ENCODE measurements at regions not wholly inside any gene's neighbourhood (a gene's known extent, or its start where the extent isn't known, plus 50 kb on each side); places are given as distances from the start of the nearest gene placed in this dataset.

- no peaks in the 10 kb centered on the region for H3K4me1 ChIP-seq
- no peaks in the 10 kb centered on the region for H3K27me3 ChIP-seq
- H3K27ac ChIP-seq (replicated peaks in 1 of 4), result no peak overlapping the region
- H3K9me3 ChIP-seq, result no peaks in the 10 kb centered on the region
- H3K36me3 ChIP-seq, result no peaks in the 10 kb centered on the region
- TF ChIP-seq EP300 (IDR thresholded peaks at IDR 0.05) (no peak), CTCF (IDR thresholded peaks at IDR 0.05) (no peak), POLR2AphosphoS5 (IDR thresholded peaks at IDR 0.05) (no peak), POLR2A (IDR thresholded peaks at IDR 0.05; ENCODE audit: low read depth) (no peak)
- 50% methylated on average over 3 of the region's 3 CpGs for WGBS
- intact Hi-C loops (cut with DNase I), result no loop called here
- no peak for DNase-seq (ENCODE audit: extremely low spot score)
- H3K4me3 ChIP-seq, result no peak overlapping the region
Observed at GRCh38 chr9:87233431-87233830, 264.2 kb upstream of the DAPK1 start.

DNA sequence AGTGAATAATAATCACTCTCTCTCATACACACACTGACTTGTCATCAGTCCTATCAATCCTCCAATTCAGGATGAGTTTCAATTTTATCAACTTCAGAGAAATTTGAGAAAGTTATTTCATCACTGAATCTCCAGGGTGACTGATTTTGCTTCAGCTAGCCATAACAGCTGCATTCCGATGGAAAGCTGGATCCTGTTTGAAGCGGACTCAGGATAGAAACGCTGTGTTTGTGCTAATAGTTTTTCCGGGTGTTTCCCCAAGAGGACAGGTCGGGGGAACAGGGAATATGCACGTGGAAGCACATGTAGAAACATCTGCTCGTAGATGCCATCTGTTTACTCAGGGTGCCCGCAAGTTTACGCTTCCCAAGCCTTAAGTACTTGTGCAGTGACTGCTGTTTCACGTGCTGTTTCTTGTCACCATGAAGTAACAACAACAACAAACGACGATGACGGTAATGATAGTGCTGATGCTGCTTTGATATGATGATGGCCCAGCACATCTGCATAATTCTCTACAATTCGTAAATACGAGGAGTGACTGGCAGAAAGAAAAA, 263.7 kb upstream of the DAPK1 start:
- Histone ChIP-seq H3K4me1 (no peaks in the 10 kb centered on the region), H3K36me3 (no peaks in the 10 kb centered on the region), H3K4me3 (no peak overlapping the region), H3K27ac (replicated peaks in 1 of 4) (no peak overlapping the region), H3K9me3 (no peaks in the 10 kb centered on the region), H3K27me3 (no peaks in the 10 kb centered on the region)
- TF ChIP-seq POLR2AphosphoS5 (IDR thresholded peaks at IDR 0.05) (no peak), POLR2A (IDR thresholded peaks at IDR 0.05; ENCODE audit: low read depth) (no peak), EP300 (IDR thresholded peaks at IDR 0.05) (no peak), CTCF (IDR thresholded peaks at IDR 0.05) (no peak)
- intact Hi-C loops (cut with DNase I), result no loop called here
- no peak for DNase-seq (ENCODE audit: extremely low spot score)
- 68% methylated on average over 15 of the region's 15 CpGs for WGBS

DNA sequence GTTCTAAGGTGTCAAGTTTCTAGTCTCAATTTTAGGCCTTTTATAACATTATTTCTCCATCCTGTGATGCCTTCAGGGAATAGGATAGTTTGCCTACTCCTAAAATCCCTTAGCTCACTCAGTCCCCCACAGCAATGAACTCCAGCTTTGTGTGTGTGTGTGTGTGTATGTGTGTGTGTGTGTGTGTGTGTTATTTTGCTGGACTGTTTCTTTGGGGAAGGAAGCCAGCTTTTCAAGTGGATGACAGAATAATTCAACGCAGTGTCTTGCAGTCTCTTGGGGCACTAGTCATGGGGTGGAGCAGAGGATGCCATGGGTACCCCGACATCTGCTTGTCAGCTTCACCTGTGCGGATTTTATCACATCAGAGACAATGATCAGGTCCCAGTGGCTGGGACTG, 262.8 kb upstream of the DAPK1 start:
- DNase-seq (ENCODE audit: extremely low spot score), result peak; percentile 84
- TF ChIP-seq EP300 (IDR thresholded peaks at IDR 0.05), result no peak
- TF ChIP-seq POLR2A (IDR thresholded peaks at IDR 0.05; ENCODE audit: low read depth), result no peak
- TF ChIP-seq POLR2AphosphoS5 (IDR thresholded peaks at IDR 0.05), result no peak
- no peak for TF ChIP-seq CTCF (IDR thresholded peaks at IDR 0.05)
- Histone ChIP-seq H3K36me3 (no peaks in the 10 kb centered on the region), H3K27ac (replicated peaks in 1 of 4) (no peak overlapping the region), H3K4me3 (no peak overlapping the region), H3K4me1 (no peaks in the 10 kb centered on the region), H3K27me3 (no peaks in the 10 kb centered on the region), H3K9me3 (no peaks in the 10 kb centered on the region)
- intact Hi-C loops (cut with DNase I), result no loop called here
- 93% methylated on average over 3 of the region's 3 CpGs for WGBS

DNA sequence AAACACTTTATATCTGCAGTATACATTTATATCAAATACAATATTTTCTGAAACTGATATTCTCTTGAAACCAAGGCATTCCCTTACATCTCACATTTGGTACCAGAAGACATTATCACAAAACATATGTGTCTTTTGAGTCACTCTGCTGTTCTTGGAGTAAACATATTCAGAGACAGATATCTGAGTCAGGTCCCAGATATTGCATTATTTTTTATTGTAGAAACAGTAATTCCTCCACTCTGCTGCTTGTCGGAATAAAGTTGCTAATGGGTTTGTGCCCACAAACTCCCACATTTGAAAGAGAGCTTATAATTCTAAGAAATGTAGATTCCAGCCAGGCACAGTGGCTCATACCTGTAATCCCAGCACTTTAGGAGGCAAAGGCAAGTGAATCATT, 261.1 kb upstream of the DAPK1 start:
- no peak overlapping the region for H3K4me3 ChIP-seq
- no peak for TF ChIP-seq EP300 (IDR thresholded peaks at IDR 0.05)
- no peak for TF ChIP-seq CTCF (IDR thresholded peaks at IDR 0.05)
- TF ChIP-seq POLR2AphosphoS5 (IDR thresholded peaks at IDR 0.05), result no peak
- no peak for TF ChIP-seq POLR2A (IDR thresholded peaks at IDR 0.05; ENCODE audit: low read depth)
- H3K9me3 ChIP-seq, result no peaks in the 10 kb centered on the region
- intact Hi-C loops (cut with DNase I), result no loop called here
- no peak overlapping the region for H3K27ac ChIP-seq (replicated peaks in 1 of 4)
- no peak for DNase-seq (ENCODE audit: extremely low spot score)
- no peaks in the 10 kb centered on the region for H3K4me1 ChIP-seq
- H3K36me3 ChIP-seq, result no peaks in the 10 kb centered on the region
- no peaks in the 10 kb centered on the region for H3K27me3 ChIP-seq
- 100% methylated on average over 1 of the region's 1 CpG for WGBS

- 71% methylated on average over 4 of the region's 4 CpGs for WGBS
- no peak overlapping the region for H3K27ac ChIP-seq (replicated peaks in 1 of 4)
- intact Hi-C loops (cut with DNase I), result no loop called here
- no peaks in the 10 kb centered on the region for H3K27me3 ChIP-seq
- no peaks in the 10 kb centered on the region for H3K9me3 ChIP-seq
- no peaks in the 10 kb centered on the region for H3K4me1 ChIP-seq
- no peak for TF ChIP-seq POLR2A (IDR thresholded peaks at IDR 0.05; ENCODE audit: low read depth)
- no peak for TF ChIP-seq POLR2AphosphoS5 (IDR thresholded peaks at IDR 0.05)
- no peak for TF ChIP-seq CTCF (IDR thresholded peaks at IDR 0.05)
- TF ChIP-seq EP300 (IDR thresholded peaks at IDR 0.05), result no peak
- peak; percentile 55 for DNase-seq (ENCODE audit: extremely low spot score)
- no peaks in the 10 kb centered on the region for H3K36me3 ChIP-seq
- no peak overlapping the region for H3K4me3 ChIP-seq
Observed at GRCh38 chr9:87237336-87237735, 260.3 kb upstream of the DAPK1 start.

Data from esophagus muscularis mucosa (tissue), 4 donors.